GM18909 (cell line): ENCODE measurements at regions not wholly inside any gene's neighbourhood (a gene's known extent, or its start where the extent isn't known, plus 50 kb on each side); places are given as distances from the start of the nearest gene placed in this dataset.
"Not testable (repeated sequence)": the region's sequence is repeated elsewhere in the genome, so short reads cannot be mapped to it uniquely, and the experiment has no call there.

Experiments
- ATAC-seq: cut with Tn5 transposase; IDR thresholded peaks from one replicate; pipeline ENCODE4 v1.9.1; 2021; ENCODE audit warnings: mild to moderate bottlenecking; ENCODE audit not compliant: unreplicated experiment, poor library complexity

GRCh38 chr4:188370777-188371176, 231.5 kb downstream of the TRIML1 start:
- no peak for ATAC-seq

DNA sequence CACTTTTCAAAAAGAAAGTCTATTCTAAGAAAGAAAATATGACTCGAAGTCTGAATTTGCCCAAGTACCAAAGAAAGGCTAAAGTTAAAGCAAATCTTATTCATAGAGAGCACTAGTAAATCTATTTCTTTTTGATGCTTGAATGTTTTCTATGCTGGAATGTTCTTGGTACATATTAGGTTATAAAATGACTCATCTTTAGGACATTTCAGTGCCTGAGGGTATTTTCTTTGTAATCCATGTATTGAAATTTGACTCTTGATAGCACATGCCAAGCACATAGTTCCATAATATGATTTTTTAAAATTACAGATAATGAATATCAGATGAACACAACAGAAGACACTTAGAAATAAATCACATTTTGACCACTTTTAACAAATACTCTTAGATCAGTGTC, 232.8 kb downstream of the TRIML1 start:
- ATAC-seq, result no peak

DNA sequence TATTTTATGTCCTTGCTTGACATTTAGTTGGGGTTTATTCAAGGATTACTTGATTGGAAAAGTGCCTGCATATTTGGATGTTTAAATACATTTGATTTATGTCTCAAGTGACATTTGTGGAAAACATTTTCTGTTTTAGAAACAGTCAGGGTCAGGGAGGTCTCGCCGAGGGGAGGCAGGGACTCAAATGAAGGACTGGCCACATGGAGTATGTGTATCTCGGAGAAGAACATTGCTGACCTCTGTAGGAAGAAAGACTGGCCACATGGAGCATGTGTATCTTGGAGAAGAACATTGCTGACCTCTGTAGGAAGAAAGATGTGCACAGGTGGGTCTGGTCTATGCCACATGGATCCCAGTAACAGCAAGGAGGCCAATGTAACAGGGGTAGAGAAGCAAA, 233.6 kb downstream of the TRIML1 start:
- ATAC-seq, result no peak

DNA sequence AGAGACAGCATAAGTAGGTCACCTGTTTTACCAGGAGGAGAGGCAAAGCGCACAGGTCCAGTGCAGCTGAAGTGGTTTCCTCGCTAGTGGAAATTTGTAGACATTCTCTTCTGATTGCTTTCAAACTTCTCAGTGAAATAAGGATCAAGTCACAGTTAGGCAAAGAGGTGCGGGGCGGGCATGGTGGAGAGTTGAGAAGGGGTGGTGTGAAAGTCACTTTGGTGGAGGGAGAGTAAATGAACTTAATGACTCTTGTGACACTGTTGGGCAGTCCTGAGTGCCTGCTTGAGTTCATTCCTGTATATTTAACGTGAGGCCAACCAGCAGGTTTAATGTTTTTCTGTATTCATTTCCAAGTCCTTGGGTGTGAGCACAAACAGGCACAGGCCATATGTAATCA, 235.6 kb downstream of the TRIML1 start:
- no peak for ATAC-seq

- no peak for ATAC-seq
These were observed 238.6 kb downstream of the TRIML1 start for GRCh38 chr4:188377816-188378215.

GRCh38 chr4:188383180-188383579, 243.9 kb downstream of the TRIML1 start:
- no peak for ATAC-seq

GRCh38 chr4:188387179-188387791, 248.0 kb downstream of the TRIML1 start:
- no peak for ATAC-seq

DNA sequence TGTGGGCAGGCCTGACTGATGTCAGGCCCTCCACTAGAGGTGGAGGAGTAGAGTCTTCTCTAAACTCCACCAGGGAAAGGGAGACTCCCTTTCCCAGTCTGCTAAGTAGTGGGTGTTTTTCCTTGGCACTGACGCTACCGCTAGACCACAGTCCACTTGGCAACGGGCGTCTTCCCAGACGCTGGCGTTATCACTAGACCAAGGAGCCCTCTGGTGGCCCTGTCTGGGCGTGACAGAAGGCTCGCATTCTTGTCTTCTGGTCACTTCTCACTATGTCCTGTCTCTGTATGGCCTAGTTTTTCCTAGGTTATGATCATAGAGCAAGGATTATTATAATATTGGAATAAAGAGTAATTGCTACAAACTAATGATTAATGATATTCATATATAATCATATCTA, 252.1 kb downstream of the TRIML1 start:
- not testable (repeated sequence) for ATAC-seq

DNA sequence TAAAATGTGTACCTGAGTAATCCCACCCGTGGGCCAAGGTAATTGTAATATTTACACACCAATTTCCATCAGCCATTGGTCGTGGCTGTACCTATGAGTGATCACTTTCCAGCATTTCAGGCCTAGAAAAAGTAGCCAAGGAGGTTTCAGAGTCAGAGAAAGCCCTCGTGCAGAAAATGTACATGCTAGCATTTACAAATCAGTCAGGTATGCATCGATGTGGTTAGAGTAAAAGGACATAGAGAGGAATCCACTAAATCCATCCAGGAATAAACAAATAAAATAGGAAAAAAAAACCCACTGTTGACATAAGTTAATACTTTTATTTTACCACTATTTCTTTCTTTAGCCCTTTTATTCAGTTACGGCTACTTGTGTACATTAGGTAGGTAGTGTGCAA, 256.8 kb downstream of the TRIML1 start:
- no peak for ATAC-seq

GRCh38 chr4:188399834-188400233, 260.6 kb downstream of the TRIML1 start:
- ATAC-seq, result no peak

GRCh38 chr4:188400451-188400850, 261.2 kb downstream of the TRIML1 start:
- no peak for ATAC-seq

- no peak for ATAC-seq
These were observed 264.0 kb downstream of the TRIML1 start for GRCh38 chr4:188403272-188403671.

DNA sequence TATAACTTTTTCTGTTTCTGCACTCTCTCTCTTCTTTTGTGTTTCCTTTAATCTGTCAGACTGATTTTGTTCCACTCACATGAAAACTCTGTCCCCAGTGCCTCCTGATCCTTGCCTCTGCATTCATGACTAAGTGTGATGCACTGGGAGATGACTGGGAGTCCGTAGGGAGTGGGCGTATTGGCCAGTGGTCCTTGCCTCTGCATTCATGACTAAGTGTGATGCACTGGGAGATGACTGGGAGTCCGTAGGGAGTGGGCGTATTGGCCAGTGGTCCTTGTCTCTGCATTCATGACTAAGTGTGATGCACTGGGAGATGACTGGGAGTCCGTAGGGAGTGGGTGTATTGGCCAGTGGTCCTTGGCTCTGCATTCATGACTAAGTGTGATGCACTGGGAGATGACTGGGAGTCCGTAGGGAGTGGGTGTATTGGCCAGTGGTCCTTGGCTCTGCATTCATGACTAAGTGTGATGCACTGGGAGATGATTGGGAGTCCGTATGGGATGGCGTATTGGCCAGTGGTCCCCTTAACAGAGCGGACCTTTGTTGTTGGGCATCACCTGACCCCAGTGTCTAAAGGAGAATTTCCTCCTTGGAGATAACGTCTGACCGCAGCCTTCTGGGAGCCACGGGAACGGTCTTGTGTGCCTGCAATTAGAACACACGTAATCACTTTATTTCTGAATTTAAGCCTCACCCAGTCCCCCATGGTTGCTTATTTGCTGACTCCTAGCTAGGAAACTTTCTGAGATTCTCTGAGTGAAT, 266.0 kb downstream of the TRIML1 start:
- ATAC-seq, result not testable (repeated sequence)

- no peak for ATAC-seq
These were observed 269.2 kb downstream of the TRIML1 start for GRCh38 chr4:188408244-188409030.

GRCh38 chr4:188409851-188410250, 270.6 kb downstream of the TRIML1 start:
- ATAC-seq, result no peak

- no peak for ATAC-seq
These were observed 272.6 kb downstream of the TRIML1 start for GRCh38 chr4:188411805-188412204.

GRCh38 chr4:188412499-188412898, 273.3 kb downstream of the TRIML1 start:
- ATAC-seq, result no peak

- no peak for ATAC-seq
These were observed 275.2 kb downstream of the TRIML1 start for GRCh38 chr4:188414441-188414840.

GRCh38 chr4:188417181-188417580, 277.9 kb downstream of the TRIML1 start:
- no peak for ATAC-seq

GRCh38 chr4:188423039-188423438, 283.8 kb downstream of the TRIML1 start:
- no peak for ATAC-seq

GRCh38 chr4:188428935-188429334, 289.7 kb downstream of the TRIML1 start:
- ATAC-seq, result no peak
